ENCODE measurements at regions not wholly inside any gene's neighbourhood (a gene's known extent, or its start where the extent isn't known, plus 50 kb on each side); places are given as distances from the start of the nearest gene placed in this dataset.

- TF ChIP-seq, protein P1, sequence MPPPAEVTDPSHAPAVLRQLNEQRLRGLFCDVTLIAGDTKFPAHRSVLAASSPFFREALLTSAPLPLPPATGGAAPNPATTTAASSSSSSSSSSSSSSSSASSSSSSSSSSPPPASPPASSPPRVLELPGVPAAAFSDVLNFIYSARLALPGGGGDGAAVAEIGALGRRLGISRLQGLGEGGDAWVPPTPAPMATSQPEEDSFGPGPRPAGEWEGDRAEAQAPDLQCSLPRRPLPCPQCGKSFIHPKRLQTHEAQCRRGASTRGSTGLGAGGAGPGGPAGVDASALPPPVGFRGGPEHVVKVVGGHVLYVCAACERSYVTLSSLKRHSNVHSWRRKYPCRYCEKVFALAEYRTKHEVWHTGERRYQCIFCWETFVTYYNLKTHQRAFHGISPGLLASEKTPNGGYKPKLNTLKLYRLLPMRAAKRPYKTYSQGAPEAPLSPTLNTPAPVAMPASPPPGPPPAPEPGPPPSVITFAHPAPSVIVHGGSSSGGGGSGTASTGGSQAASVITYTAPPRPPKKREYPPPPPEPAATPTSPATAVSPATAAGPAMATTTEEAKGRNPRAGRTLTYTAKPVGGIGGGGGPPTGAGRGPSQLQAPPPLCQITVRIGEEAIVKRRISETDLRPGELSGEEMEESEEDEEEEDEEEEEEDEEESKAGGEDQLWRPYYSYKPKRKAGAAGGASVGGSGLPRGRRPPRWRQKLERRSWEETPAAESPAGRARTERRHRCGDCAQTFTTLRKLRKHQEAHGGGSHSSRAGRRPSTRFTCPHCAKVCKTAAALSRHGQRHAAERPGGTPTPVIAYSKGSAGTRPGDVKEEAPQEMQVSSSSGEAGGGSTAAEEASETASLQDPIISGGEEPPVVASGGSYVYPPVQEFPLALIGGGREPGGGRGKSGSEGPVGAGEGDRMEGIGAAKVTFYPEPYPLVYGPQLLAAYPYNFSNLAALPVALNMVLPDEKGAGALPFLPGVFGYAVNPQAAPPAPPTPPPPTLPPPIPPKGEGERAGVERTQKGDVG (CRISPR knock-in tag; IDR thresholded peaks at IDR 0.05; ENCODE audit: borderline replicate concordance) = no peak
- TF ChIP-seq CENPX (CRISPR knock-in tag; IDR thresholded peaks at IDR 0.05) (no peak), THAP8 (CRISPR knock-in tag; IDR thresholded peaks at IDR 0.05; ENCODE audit: borderline replicate concordance) (no peak), SCMH1 (CRISPR knock-in tag; IDR thresholded peaks at IDR 0.05; ENCODE audit: borderline replicate concordance) (no peak)
Measured at GRCh38 chr3:190785047-190785446, 77.4 kb downstream of the GMNC start (continued).

DNA sequence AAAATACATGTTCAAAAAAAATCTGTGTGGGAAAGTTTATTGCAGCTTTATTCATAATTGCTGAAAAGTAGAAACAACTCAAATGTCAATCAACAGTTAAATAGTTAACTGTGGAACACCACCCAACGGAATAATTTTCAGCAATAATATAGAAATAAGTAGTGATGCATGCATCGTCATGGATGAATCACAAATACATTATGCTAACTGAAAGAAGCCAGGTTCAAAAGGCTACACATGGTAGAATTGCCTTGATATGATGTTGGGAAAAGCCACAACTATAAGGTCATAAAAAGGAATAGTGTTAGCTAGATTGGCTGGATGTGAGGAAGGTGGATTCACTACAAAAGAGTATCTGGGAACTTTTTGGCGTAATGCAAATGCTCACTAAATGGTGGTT is 82.0 kb downstream of the GMNC start:
- no peaks in the 10 kb centered on the region for H3K4me1 ChIP-seq (ENCODE audit: insufficient read depth, low read length)
- POLR2A ChIA-PET = no interaction called here
- no peak overlapping the region for H3K4me2 ChIP-seq (ENCODE audit: low read depth, low read length)
- H3K36me3 ChIP-seq (replicated peaks in 1 of 2; ENCODE audit: control insufficient read depth in 1 of 2, insufficient read depth in 2 of 2, low read length in 2 of 2) = no peaks in the 10 kb centered on the region
- H3K27ac ChIP-seq (ENCODE audit: extremely low read length, insufficient read depth, low read length) = no peak overlapping the region
- no peak overlapping the region for H2AFZ ChIP-seq (ENCODE audit: low read length)
- no peaks in the 10 kb centered on the region for H3K79me2 ChIP-seq (ENCODE audit: insufficient read depth, low read length)
- no peak for FAIRE-seq
- DNase-seq (ENCODE audit: low spot score) = no peak
- WGBS (ENCODE audit: low lambda C conversion rate) = 31% methylated on average over 3 of the region's 3 CpGs
- TF ChIP-seq HDAC2 (CRISPR knock-in tag; IDR thresholded peaks at IDR 0.05) (no peak), NFIC (IDR thresholded peaks at IDR 0.05; ENCODE audit: low read length) (no peak), KDM3A (CRISPR knock-in tag; IDR thresholded peaks at IDR 0.05; ENCODE audit: low read depth) (no peak), NFYB (CRISPR knock-in tag; IDR thresholded peaks at IDR 0.05) (no peak), MAFK (conservative IDR thresholded peaks at IDR 0.05 in 1 of 2, IDR thresholded peaks at IDR 0.05 in 1 of 2; ENCODE audit: low read length in 2 of 2) (no peak), SOX5 (CRISPR knock-in tag; IDR thresholded peaks at IDR 0.05; ENCODE audit: borderline replicate concordance) (no peak), ZNF547 (CRISPR knock-in tag; IDR thresholded peaks at IDR 0.05) (no peak), ZNF513 (CRISPR knock-in tag; conservative IDR thresholded peaks at IDR 0.05) (no peak)
- TF ChIP-seq, protein P2, sequence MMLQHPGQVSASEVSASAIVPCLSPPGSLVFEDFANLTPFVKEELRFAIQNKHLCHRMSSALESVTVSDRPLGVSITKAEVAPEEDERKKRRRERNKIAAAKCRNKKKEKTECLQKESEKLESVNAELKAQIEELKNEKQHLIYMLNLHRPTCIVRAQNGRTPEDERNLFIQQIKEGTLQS (CRISPR knock-in tag; IDR thresholded peaks at IDR 0.05) = no peak
- no peak overlapping the region for H3K9ac ChIP-seq (ENCODE audit: insufficient read depth, low read depth, low read length)
- no peak for ATAC-seq
- CTCF ChIA-PET (ENCODE audit: low intra/inter-chr PET ratio, low total read pairs) = no interaction called here
- no peak overlapping the region for H3K4me3 ChIP-seq (replicated peaks in 1 of 3; ENCODE audit: insufficient read depth in 1 of 3, low read depth in 2 of 3, low read length in 3 of 3)
- in situ Hi-C loops (cut with HindIII; ENCODE audit: extremely low pct_ligation_motif_present, low pct_unique_long_range_greater_than_20kb) = no loop called here
- H3K9me3 ChIP-seq (ENCODE audit: low read length) = no peaks in the 10 kb centered on the region
- BruUV-seq (replicated peaks) = no TSS peak
- H4K20me1 ChIP-seq (ENCODE audit: insufficient read depth, low read length) = no peaks in the 10 kb centered on the region
- H3K27me3 ChIP-seq (ENCODE audit: control insufficient read depth in 1 of 2, insufficient read depth in 2 of 2, low read length in 2 of 2) = no peaks in the 10 kb centered on the region
- intact Hi-C loops (cut with micrococcal nuclease; ENCODE audit: unreplicated experiment) = no loop called here

All from HepG2 (cell line).